Activated CD8-positive, alpha-beta memory T cell treated with anti-CD3 and anti-CD28 coated beads, Interleukin-2, amount 10 ng/mL, durations not matched to agents 7 days and 5 days (primary cell): ENCODE measurements at regions not wholly inside any gene's neighbourhood (a gene's known extent, or its start where the extent isn't known, plus 50 kb on each side); places are given as distances from the start of the nearest gene placed in this dataset.

Experiments
- ATAC-seq: fragments of 150-1000 bp; cut with Tn5 transposase; one replicate; pipeline ENCODE4 v1.10.0; 2021; ENCODE audit warnings: moderate library complexity
- CTCF ChIA-PET: fragments of 350-600 bp; sonication (Branson Sonifier 250); formaldehyde crosslinking; loops from one replicate; lab custom pipeline; 2021; ENCODE audit warnings: antibody characterized with exemption; lab: Charles Lee
- DNase-seq: peaks from one replicate; pipeline ENCODE4 v3.0.0-alpha.2; 2020
- H3K27ac Mint-ChIP-seq: one replicate; pipeline ENCODE4 v1.8.0; 2021; ENCODE audit warnings: mild to moderate bottlenecking, mixed read lengths
- H3K27me3 Mint-ChIP-seq: one replicate; pipeline ENCODE4 v1.8.0; 2021; ENCODE audit warnings: mixed read lengths
- H3K36me3 Mint-ChIP-seq: one replicate; pipeline ENCODE4 v1.8.0; 2021; ENCODE audit warnings: mild to moderate bottlenecking, mixed read lengths
- H3K4me1 Mint-ChIP-seq: one replicate; pipeline ENCODE4 v1.8.0; 2021; ENCODE audit warnings: mixed read lengths
- H3K4me3 Mint-ChIP-seq: one replicate; pipeline ENCODE4 v1.8.0; 2021; ENCODE audit warnings: mild to moderate bottlenecking, moderate library complexity, mixed read lengths
- H3K9me3 Mint-ChIP-seq: one replicate; pipeline ENCODE4 v1.8.0; 2022; ENCODE audit warnings: low read depth, mixed read lengths

DNA sequence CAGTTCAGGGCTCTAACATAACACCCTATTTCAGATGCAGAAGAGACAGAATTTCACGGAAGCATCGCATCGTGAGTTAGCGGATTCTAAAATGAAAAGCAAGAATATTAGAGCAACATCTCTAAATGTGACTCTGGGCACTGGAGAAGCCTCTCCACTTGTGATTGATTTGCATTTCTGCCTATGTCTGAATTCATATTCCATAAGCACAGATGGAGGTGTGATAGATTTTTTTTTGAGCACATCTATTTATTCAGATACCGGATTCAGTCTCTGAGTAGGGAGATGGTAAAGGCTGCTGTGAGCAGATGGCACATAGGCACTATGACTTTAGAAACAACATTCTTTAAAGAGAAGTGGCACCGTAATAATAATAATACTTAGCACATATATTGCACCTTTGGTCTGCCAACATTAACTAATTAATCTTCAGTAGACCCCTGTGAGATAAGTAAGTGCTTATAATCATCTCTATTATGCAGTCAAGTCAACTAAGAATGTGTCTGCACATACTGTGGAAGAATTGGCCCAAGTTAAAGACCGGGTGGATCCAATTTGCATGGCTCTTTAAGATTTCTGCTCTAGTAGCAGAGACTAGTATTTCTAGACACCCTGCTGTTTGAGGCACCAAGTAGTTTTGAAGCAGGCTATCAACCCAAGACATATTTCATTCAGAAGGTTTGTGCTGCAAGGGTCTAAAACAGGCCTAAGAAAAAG lies 685.0 kb downstream of the CETN3 start:
- H3K4me1 Mint-ChIP-seq: no peaks in the 10 kb centered on the region
- no peak overlapping the region for H3K27ac Mint-ChIP-seq
- H3K4me3 Mint-ChIP-seq: no peak overlapping the region
- H3K27me3 Mint-ChIP-seq: no peaks in the 10 kb centered on the region
- H3K36me3 Mint-ChIP-seq: no peaks in the 10 kb centered on the region
- DNase-seq (no peak), ATAC-seq (no peak)
- CTCF ChIA-PET: no interaction called here
- H3K9me3 Mint-ChIP-seq: peaks cover 3% of the 10 kb centered on the region

DNA sequence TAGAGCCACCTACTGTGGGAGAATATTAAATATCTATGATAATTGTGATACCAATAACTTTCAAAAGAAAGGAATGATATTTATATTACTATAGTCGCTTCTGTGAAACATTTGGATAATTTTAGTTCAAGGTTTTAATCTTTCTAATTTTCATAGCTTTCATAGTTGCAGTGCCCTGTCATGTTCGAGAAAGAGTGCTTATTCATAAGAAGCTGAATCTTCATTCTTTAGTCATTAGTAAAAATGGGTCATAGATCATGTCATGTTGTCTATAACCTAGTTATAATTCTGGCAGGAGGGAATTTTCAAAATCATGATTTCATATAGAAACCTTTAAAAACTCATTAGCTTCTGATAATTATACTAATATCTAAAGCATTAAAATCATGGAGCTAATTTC lies 685.6 kb downstream of the CETN3 start:
- no peak for DNase-seq
- no peaks in the 10 kb centered on the region for H3K36me3 Mint-ChIP-seq
- CTCF ChIA-PET: no interaction called here
- H3K4me3 Mint-ChIP-seq: no peak overlapping the region
- peaks cover 3% of the 10 kb centered on the region for H3K9me3 Mint-ChIP-seq
- H3K4me1 Mint-ChIP-seq: no peaks in the 10 kb centered on the region
- no peak for ATAC-seq
- H3K27ac Mint-ChIP-seq: no peak overlapping the region
- no peaks in the 10 kb centered on the region for H3K27me3 Mint-ChIP-seq

DNA sequence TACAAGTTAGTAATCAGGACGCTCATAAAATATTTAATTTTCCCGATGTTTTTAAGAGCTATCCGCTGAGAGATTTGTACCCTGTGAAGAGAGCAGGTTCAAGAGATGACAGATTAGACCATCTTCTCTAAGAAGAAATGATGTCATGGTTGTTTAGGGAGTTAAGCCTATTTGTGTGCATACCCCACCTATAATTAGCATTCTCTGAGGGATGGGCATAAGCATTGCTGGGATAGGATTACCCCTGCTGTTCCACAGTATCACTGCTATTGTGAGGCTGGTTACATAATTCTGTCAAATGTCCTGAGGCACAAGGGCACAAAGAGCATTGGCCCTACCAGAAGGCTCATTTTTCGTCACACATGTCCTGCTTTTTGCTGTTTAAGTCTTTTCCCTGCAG lies 687.0 kb downstream of the CETN3 start:
- no peaks in the 10 kb centered on the region for H3K36me3 Mint-ChIP-seq
- DNase-seq (no peak), ATAC-seq (no peak)
- CTCF ChIA-PET: no interaction called here
- peaks cover 3% of the 10 kb centered on the region for H3K9me3 Mint-ChIP-seq
- no peaks in the 10 kb centered on the region for H3K4me1 Mint-ChIP-seq
- H3K27me3 Mint-ChIP-seq: no peaks in the 10 kb centered on the region
- no peak overlapping the region for H3K27ac Mint-ChIP-seq
- no peak overlapping the region for H3K4me3 Mint-ChIP-seq

DNA sequence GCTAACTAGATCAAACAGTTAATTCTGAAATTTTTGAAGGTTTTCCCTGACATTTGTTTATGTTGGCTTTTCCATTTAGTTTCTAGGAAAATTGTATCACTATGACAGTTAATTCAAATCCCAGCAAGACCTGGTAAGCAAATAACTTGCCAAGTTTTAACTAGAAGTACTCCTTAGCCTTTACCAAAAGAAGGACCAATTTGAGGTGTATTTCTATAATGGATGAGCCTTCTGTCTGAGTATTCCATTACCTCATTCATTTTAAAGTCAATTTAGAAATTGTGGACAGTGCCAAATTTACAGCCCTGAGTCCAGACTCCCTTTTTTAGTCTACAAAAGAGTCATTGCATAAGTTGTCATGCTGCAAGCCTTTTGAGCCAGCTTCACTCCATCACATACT lies 687.6 kb downstream of the CETN3 start:
- ATAC-seq (no peak), DNase-seq (no peak)
- Mint-ChIP-seq H3K27me3 (no peaks in the 10 kb centered on the region), H3K4me1 (no peaks in the 10 kb centered on the region), H3K4me3 (no peak overlapping the region), H3K27ac (no peak overlapping the region), H3K36me3 (no peaks in the 10 kb centered on the region), H3K9me3 (peaks cover 3% of the 10 kb centered on the region)
- CTCF ChIA-PET: no interaction called here

DNA sequence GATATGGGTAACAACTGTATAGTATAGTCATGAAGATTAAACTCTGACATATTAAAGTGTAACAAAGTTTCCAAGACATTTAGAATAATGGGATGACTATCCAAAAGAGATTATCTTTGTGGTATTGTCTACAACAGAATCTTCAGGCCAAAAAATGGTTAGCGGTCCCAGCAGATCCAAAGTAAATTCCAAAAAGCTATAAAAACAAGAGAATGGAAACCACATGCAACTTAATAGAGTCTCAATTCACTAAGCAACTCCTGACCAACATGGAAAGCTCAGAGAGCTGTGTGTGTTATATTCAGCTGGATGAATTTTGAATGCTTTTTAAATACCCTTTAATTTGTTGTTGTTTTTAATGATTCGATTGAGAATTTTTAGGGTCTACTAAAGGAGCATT lies 688.2 kb downstream of the CETN3 start:
- Mint-ChIP-seq H3K27me3 (no peaks in the 10 kb centered on the region), H3K9me3 (peaks cover 3% of the 10 kb centered on the region), H3K27ac (no peak overlapping the region), H3K4me1 (no peaks in the 10 kb centered on the region), H3K4me3 (no peak overlapping the region), H3K36me3 (no peaks in the 10 kb centered on the region)
- CTCF ChIA-PET: no interaction called here
- DNase-seq (no peak), ATAC-seq (no peak)

DNA sequence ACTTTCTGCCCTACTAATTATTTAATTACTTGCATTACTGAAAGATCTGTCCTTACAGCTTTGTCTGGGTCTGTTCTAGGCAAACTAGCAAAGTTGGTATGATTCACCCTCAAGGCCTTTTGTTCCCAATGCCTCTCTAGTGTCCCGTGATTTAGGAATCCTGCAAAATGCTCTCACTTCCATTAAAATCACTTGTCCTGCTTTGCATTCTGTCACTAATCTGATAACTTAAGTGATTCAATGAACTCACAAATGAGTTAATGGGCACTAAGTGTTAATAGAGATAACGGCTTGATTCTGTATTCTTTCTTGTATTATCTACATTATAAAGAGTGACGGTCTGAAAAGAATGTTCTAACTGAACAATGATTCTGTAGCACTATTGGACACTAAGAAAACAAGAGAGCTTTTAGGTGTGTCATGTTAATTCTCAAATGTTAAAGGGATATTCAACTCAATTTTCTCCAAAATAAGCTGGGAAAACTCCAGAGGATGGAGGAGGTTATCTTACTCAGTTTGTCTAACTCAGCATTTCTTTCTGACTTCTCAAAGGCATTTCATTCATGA lies 697.3 kb downstream of the CETN3 start:
- ATAC-seq (no peak), DNase-seq (no peak)
- Mint-ChIP-seq H3K4me1 (no peaks in the 10 kb centered on the region), H3K36me3 (no peaks in the 10 kb centered on the region), H3K4me3 (no peak overlapping the region), H3K9me3 (no peaks in the 10 kb centered on the region), H3K27ac (no peak overlapping the region), H3K27me3 (no peaks in the 10 kb centered on the region)
- CTCF ChIA-PET: no interaction called here

DNA sequence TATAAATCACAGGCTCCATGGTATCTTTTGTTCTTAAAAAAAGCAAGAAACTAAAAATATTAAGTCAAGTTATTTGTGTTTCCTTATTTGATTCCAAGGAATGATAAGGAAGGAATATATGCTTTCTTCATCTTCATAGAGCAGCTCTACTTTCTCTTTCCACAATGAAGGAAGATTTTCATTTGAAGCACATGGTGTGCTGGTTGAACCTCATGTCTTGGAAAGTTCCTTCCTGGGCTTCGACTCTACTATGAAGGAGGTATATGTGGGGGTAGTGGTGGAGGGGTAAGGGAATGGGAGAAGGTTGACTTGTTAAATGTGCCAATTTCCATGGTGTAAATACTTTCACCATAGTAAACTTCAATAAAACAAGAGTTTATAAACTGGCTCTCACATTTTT lies 698.0 kb downstream of the CETN3 start:
- Mint-ChIP-seq H3K4me3 (no peak overlapping the region), H3K27me3 (no peaks in the 10 kb centered on the region), H3K4me1 (no peaks in the 10 kb centered on the region), H3K27ac (no peak overlapping the region), H3K36me3 (no peaks in the 10 kb centered on the region), H3K9me3 (no peaks in the 10 kb centered on the region)
- no peak for DNase-seq
- ATAC-seq: no peak
- CTCF ChIA-PET: no interaction called here

DNA sequence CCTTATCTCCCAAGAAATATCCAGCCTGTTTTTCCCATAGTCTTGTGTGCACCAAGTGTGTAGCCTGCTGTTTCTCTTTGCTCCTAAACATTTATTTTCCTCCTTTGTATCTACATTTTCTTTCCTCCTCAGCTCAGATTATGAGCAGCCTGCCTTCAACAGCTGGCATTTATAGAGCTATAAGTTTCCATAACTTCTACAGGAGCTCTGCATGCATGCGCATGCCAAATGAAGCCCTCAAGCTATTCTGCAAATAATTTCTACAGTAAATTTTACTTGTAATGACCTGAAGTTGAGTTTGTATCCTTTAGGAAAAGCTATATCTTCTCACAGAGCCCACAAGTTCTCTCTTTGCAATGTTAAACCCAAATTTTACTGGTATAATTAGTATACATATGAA lies 699.5 kb downstream of the CETN3 start:
- H3K9me3 Mint-ChIP-seq: no peaks in the 10 kb centered on the region
- no peak overlapping the region for H3K27ac Mint-ChIP-seq
- no peaks in the 10 kb centered on the region for H3K4me1 Mint-ChIP-seq
- CTCF ChIA-PET: no interaction called here
- no peak overlapping the region for H3K4me3 Mint-ChIP-seq
- ATAC-seq (no peak), DNase-seq (no peak)
- no peaks in the 10 kb centered on the region for H3K27me3 Mint-ChIP-seq
- no peaks in the 10 kb centered on the region for H3K36me3 Mint-ChIP-seq

DNA sequence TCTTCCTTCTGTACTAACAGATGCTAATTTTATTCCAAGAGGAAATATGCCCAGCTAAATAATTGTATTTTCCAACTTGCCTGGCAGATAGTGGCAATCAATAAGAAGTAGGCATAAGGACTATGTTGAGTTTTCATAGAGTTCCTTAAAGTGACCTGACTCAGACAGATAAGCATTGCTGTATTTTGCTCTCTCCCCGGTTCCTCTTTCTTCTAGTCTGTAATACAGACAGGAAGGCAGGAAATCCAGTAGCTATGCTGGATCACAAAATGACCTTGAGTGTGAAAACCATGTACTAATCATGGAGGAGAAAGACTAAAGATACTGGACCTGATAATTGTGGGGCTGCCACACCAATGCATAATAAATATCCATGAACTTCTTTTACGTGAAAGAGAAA lies 701.7 kb downstream of the CETN3 start:
- Mint-ChIP-seq H3K27me3 (no peaks in the 10 kb centered on the region), H3K9me3 (no peaks in the 10 kb centered on the region), H3K27ac (no peak overlapping the region), H3K4me1 (no peaks in the 10 kb centered on the region), H3K36me3 (no peaks in the 10 kb centered on the region), H3K4me3 (no peak overlapping the region)
- DNase-seq (no peak), ATAC-seq (no peak)
- CTCF ChIA-PET: no interaction called here

DNA sequence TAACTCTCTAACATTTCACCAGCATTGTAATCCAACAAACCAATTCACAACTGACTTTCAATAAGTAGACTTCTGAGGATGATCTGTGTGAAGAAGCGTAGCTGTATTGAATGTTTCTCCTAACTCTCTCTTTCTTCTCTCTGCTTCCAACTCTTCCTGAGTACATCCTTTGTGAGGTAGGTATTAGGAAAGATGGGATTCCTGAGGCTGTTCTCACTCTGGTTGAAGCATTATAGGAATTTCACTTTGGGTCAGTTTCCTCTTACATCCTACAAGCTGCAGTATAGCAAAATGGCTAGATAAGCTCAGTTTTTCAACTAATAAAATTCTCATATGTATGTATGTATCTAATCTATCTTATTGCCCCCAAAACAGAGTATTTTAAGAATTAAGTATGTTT lies 702.8 kb downstream of the CETN3 start:
- Mint-ChIP-seq H3K27me3 (no peaks in the 10 kb centered on the region), H3K4me1 (no peaks in the 10 kb centered on the region), H3K9me3 (no peaks in the 10 kb centered on the region), H3K27ac (no peak overlapping the region), H3K4me3 (no peak overlapping the region), H3K36me3 (no peaks in the 10 kb centered on the region)
- CTCF ChIA-PET: no interaction called here
- ATAC-seq: no peak
- no peak for DNase-seq

DNA sequence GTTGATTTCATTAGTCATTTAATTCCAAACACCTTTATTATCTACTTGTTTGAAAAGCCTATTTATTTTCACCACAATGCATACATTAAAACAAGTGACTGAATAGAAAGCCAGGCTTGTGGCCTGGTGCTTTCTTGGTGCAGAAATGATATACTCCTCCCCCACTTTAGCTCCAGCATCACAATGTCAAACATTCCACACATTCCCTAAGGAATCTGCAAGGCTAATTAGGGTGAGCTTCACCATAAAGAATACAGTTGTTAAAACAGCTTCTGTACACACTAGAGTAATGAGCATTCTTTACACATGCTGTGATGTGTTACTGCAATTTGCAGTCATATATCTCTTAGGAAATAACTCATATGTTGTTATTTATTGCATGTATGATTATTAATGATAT lies 705.7 kb downstream of the CETN3 start:
- no peaks in the 10 kb centered on the region for H3K27me3 Mint-ChIP-seq
- CTCF ChIA-PET: no interaction called here
- H3K4me1 Mint-ChIP-seq: no peaks in the 10 kb centered on the region
- DNase-seq: no peak
- H3K36me3 Mint-ChIP-seq: no peaks in the 10 kb centered on the region
- ATAC-seq: no peak
- no peak overlapping the region for H3K27ac Mint-ChIP-seq
- no peaks in the 10 kb centered on the region for H3K9me3 Mint-ChIP-seq
- H3K4me3 Mint-ChIP-seq: no peak overlapping the region

DNA sequence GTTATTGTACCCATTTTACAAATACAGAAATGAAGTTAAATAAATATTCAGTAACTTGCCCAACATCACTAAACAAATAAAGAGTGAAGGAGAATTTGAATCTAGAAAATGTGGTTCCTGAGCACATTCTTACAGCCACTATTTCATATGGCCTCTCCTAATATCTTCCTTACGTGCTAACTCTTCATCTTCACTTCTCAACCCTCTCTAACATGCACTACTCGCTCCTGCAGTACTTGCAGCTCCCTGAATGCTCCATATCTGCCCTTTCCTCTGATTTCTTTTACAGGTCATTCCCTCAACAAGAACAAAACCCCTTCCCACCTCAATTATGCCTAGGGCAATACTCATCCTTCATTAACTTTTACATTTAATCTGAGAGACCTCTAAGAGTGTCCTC lies 711.5 kb downstream of the CETN3 start:
- Mint-ChIP-seq H3K4me3 (no peak overlapping the region), H3K36me3 (no peaks in the 10 kb centered on the region), H3K4me1 (no peaks in the 10 kb centered on the region), H3K9me3 (no peaks in the 10 kb centered on the region), H3K27ac (no peak overlapping the region), H3K27me3 (no peaks in the 10 kb centered on the region)
- ATAC-seq (no peak), DNase-seq (no peak)
- CTCF ChIA-PET: no interaction called here

DNA sequence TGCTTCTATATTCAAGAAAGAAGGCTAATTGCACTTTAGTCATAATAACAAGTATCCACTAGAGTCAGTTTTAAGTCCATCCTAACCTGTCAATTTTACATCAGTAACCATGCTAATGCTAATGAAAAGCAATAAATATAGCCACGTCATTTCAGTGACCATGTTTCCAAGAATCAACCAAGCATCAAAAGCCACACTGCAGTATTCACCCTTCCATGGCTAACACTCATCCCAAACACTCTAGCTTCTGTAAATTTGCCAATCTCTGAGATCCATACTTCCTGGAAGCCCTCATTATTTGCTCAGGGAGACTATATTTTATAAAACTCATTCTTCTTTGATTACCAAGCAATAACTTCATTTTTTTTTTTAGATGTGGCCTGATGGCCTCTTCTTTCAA lies 712.0 kb downstream of the CETN3 start:
- no peaks in the 10 kb centered on the region for H3K4me1 Mint-ChIP-seq
- no peaks in the 10 kb centered on the region for H3K27me3 Mint-ChIP-seq
- DNase-seq (no peak), ATAC-seq (no peak)
- CTCF ChIA-PET: no interaction called here
- H3K4me3 Mint-ChIP-seq: no peak overlapping the region
- no peaks in the 10 kb centered on the region for H3K9me3 Mint-ChIP-seq
- no peak overlapping the region for H3K27ac Mint-ChIP-seq
- H3K36me3 Mint-ChIP-seq: no peaks in the 10 kb centered on the region

DNA sequence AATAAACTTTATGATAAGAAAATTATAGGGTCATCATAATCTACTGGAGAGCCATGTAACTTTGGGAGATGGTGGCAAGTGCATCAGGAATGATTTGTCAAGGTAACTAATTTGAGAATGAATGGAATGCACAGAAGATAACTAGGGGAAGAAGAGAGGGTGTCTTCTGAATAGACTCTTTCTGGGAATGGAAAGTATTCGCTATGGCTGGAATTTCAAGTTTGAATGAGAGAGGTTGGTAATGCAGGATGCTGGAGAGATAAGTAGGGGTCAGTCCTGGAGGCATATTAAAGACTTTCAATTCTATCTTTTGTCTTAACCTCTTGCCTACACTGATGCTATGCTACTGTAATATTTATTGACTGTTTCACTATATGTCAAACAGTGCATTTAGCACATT lies 714.2 kb downstream of the CETN3 start:
- H3K36me3 Mint-ChIP-seq: no peaks in the 10 kb centered on the region
- no peak overlapping the region for H3K27ac Mint-ChIP-seq
- H3K9me3 Mint-ChIP-seq: no peaks in the 10 kb centered on the region
- H3K4me1 Mint-ChIP-seq: no peaks in the 10 kb centered on the region
- no peaks in the 10 kb centered on the region for H3K27me3 Mint-ChIP-seq
- CTCF ChIA-PET: no interaction called here
- H3K4me3 Mint-ChIP-seq: no peak overlapping the region
- no peak for ATAC-seq
- no peak for DNase-seq
